ENCODE measurements at regions not wholly inside any gene's neighbourhood (a gene's known extent, or its start where the extent isn't known, plus 50 kb on each side); places are given as distances from the start of the nearest gene placed in this dataset.

DNA sequence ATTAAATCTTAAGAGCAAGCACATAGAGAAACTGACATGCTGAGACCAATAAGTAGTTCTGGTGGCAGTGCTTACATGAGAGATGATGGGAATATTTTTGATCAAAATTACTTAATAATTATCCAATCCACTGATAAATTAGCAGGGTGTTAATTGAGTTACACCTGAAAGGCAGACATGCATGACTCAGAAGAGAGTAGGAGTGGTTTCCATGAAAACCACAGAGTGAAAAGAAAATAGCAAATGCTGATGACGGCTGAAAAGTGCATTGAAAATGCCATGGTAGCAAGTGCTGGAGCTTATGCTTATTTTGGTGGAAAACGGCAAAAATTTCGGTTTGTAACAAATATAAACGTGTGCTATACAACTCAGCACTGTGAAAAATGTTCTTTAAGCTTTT, 267.8 kb upstream of the LRRN1 start:
- H3K36me3 ChIP-seq (replicated peaks; ENCODE audit: control insufficient read depth, insufficient read depth, low read length): no peaks in the 10 kb centered on the region
- H3K4me3 ChIP-seq (ENCODE audit: insufficient read depth, low read depth, low read length): no peak overlapping the region
- no peak for DNase-seq
- no peaks in the 10 kb centered on the region for H3K27me3 ChIP-seq (ENCODE audit: control insufficient read depth, insufficient read depth, low read length)

DNA sequence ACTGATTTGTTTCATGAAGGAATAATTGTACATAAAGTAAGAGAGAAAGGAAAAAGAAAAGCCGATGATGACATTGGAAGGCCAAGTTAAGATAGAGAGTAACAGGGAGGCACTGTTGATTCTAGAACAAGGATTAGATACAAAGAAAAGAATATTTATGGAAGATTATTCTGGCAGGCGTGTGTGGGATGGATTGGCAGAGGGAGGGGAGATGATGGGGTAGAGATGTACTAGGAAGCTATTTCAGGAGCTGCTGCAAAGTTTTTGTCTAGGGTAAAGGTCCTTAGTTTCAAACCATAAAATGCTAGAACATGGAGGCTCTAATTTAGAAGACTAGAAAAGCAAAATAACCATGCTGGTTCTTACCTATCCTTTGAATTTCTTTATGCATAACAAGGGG, 280.0 kb upstream of the LRRN1 start:
- Histone ChIP-seq H3K4me3 (ENCODE audit: insufficient read depth, low read depth, low read length) (no peak overlapping the region), H3K36me3 (replicated peaks; ENCODE audit: control insufficient read depth, insufficient read depth, low read length) (no peaks in the 10 kb centered on the region), H3K27me3 (ENCODE audit: control insufficient read depth, insufficient read depth, low read length) (no peaks in the 10 kb centered on the region)
- DNase-seq: no peak

DNA sequence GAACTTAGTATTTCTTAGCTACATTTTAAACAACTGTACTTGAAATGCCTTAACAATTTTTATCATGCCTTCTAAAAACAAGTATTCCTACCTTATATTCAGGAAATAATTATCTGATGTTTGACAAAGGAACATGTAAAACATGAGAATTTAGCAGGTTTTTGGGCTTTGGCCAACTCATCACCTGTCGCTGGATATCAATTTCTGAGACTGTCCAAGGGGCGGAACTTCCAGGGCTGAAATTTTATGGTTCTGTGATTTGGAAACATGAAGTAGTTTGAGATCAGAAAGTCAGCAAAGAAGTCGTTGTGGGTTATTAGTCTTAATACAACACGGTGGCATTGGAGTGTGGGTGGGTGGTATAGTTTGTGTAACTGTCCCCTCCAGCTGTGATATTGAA, 282.2 kb upstream of the LRRN1 start:
- H3K27me3 ChIP-seq (ENCODE audit: control insufficient read depth, insufficient read depth, low read length): no peaks in the 10 kb centered on the region
- DNase-seq: no peak
- no peaks in the 10 kb centered on the region for H3K36me3 ChIP-seq (replicated peaks; ENCODE audit: control insufficient read depth, insufficient read depth, low read length)
- H3K4me3 ChIP-seq (ENCODE audit: insufficient read depth, low read depth, low read length): no peak overlapping the region

GRCh38 chr3:3516384-3516783, 282.8 kb upstream of the LRRN1 start:
- no peaks in the 10 kb centered on the region for H3K36me3 ChIP-seq (replicated peaks; ENCODE audit: control insufficient read depth, insufficient read depth, low read length)
- no peak for DNase-seq
- H3K4me3 ChIP-seq (ENCODE audit: insufficient read depth, low read depth, low read length): no peak overlapping the region

DNA sequence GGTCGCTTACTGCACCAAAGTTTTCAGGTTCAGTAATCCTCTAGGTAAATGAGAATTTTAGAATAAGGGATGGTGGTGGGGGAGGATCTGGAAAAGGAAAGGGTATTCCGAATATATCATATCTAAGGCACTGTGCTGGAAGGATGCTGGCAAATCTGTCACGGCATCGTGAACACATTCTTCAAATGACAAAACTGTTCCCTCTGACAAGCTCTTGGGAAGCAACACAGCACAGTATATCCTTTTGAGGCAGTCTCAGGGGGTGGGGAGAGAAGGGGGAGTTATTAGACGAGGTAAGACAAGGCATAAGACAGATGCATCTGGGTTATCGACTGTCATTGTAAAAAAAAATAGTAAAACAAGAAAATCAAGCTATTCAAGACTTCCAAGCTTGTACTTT, 289.6 kb upstream of the LRRN1 start:
- Histone ChIP-seq H3K36me3 (replicated peaks; ENCODE audit: control insufficient read depth, insufficient read depth, low read length) (no peaks in the 10 kb centered on the region), H3K27me3 (ENCODE audit: control insufficient read depth, insufficient read depth, low read length) (no peaks in the 10 kb centered on the region), H3K4me3 (ENCODE audit: insufficient read depth, low read depth, low read length) (no peak overlapping the region)
- DNase-seq: no peak

More at GRCh38 chr3:3516384-3516783, 282.8 kb upstream of the LRRN1 start:
- H3K27me3 ChIP-seq (ENCODE audit: control insufficient read depth, insufficient read depth, low read length): no peaks in the 10 kb centered on the region

GRCh38 chr3:3504686-3505085, 294.5 kb upstream of the LRRN1 start:
- Histone ChIP-seq H3K27me3 (ENCODE audit: control insufficient read depth, insufficient read depth, low read length) (no peaks in the 10 kb centered on the region), H3K4me3 (ENCODE audit: insufficient read depth, low read depth, low read length) (no peak overlapping the region), H3K36me3 (replicated peaks; ENCODE audit: control insufficient read depth, insufficient read depth, low read length) (no peaks in the 10 kb centered on the region)
- no peak for DNase-seq

- DNase-seq: no peak
- H3K27me3 ChIP-seq (ENCODE audit: control insufficient read depth, insufficient read depth, low read length): no peaks in the 10 kb centered on the region
- no peaks in the 10 kb centered on the region for H3K36me3 ChIP-seq (replicated peaks; ENCODE audit: control insufficient read depth, insufficient read depth, low read length)
- no peak overlapping the region for H3K4me3 ChIP-seq (ENCODE audit: insufficient read depth, low read depth, low read length)
Observed at GRCh38 chr3:3503411-3503810, 295.8 kb upstream of the LRRN1 start.

GRCh38 chr3:3499987-3500386, 299.2 kb upstream of the LRRN1 start:
- Histone ChIP-seq H3K36me3 (replicated peaks; ENCODE audit: control insufficient read depth, insufficient read depth, low read length) (no peaks in the 10 kb centered on the region), H3K27me3 (ENCODE audit: control insufficient read depth, insufficient read depth, low read length) (no peaks in the 10 kb centered on the region), H3K4me3 (ENCODE audit: insufficient read depth, low read depth, low read length) (no peak overlapping the region)
- DNase-seq: no peak

GRCh38 chr3:3499012-3499562, 300.1 kb upstream of the LRRN1 start:
- H3K27me3 ChIP-seq (ENCODE audit: control insufficient read depth, insufficient read depth, low read length): no peaks in the 10 kb centered on the region
- no peaks in the 10 kb centered on the region for H3K36me3 ChIP-seq (replicated peaks; ENCODE audit: control insufficient read depth, insufficient read depth, low read length)
- no peak overlapping the region for H3K4me3 ChIP-seq (ENCODE audit: insufficient read depth, low read depth, low read length)
- no peak for DNase-seq

- Histone ChIP-seq H3K36me3 (replicated peaks; ENCODE audit: control insufficient read depth, insufficient read depth, low read length) (no peaks in the 10 kb centered on the region), H3K4me3 (ENCODE audit: insufficient read depth, low read depth, low read length) (no peak overlapping the region), H3K27me3 (ENCODE audit: control insufficient read depth, insufficient read depth, low read length) (no peaks in the 10 kb centered on the region)
- no peak for DNase-seq
Observed at GRCh38 chr3:3495611-3496010, 303.6 kb upstream of the LRRN1 start.

DNA sequence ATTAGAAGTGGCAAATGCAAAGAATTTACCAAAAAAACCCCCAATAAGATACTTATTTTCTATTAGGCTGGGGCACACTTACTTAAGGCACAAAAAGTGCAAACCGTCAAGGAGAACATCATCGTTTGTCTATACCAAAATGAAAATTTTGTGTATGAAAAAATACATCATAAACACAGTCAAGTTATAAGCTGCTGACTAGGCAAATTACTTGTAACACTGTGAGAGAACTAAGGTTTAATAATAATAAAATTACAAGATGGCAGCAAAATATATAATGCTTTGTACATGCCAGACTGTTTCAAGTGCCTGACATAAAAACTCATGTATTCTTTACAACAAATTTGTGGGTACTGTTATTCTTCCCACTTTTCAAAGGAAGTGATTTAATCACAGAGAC, 297.2 kb upstream of the CRBN start:
- no peak for DNase-seq
- no peaks in the 10 kb centered on the region for H3K27me3 ChIP-seq (ENCODE audit: control insufficient read depth, insufficient read depth, low read length)
- H3K4me3 ChIP-seq (ENCODE audit: insufficient read depth, low read depth, low read length): no peak overlapping the region
- no peaks in the 10 kb centered on the region for H3K36me3 ChIP-seq (replicated peaks; ENCODE audit: control insufficient read depth, insufficient read depth, low read length)

GRCh38 chr3:3468596-3468995, 289.1 kb upstream of the CRBN start:
- DNase-seq: no peak
- Histone ChIP-seq H3K27me3 (ENCODE audit: control insufficient read depth, insufficient read depth, low read length) (no peaks in the 10 kb centered on the region), H3K36me3 (replicated peaks; ENCODE audit: control insufficient read depth, insufficient read depth, low read length) (no peaks in the 10 kb centered on the region), H3K4me3 (ENCODE audit: insufficient read depth, low read depth, low read length) (no peak overlapping the region)

- DNase-seq: no peak
- no peaks in the 10 kb centered on the region for H3K27me3 ChIP-seq (ENCODE audit: control insufficient read depth, insufficient read depth, low read length)
- no peak overlapping the region for H3K4me3 ChIP-seq (ENCODE audit: insufficient read depth, low read depth, low read length)
- no peaks in the 10 kb centered on the region for H3K36me3 ChIP-seq (replicated peaks; ENCODE audit: control insufficient read depth, insufficient read depth, low read length)
Observed at GRCh38 chr3:3464131-3464530, 284.6 kb upstream of the CRBN start.

- Histone ChIP-seq H3K36me3 (replicated peaks; ENCODE audit: control insufficient read depth, insufficient read depth, low read length) (no peaks in the 10 kb centered on the region), H3K27me3 (ENCODE audit: control insufficient read depth, insufficient read depth, low read length) (no peaks in the 10 kb centered on the region), H3K4me3 (ENCODE audit: insufficient read depth, low read depth, low read length) (no peak overlapping the region)
- no peak for DNase-seq
Observed at GRCh38 chr3:3461317-3461716, 281.8 kb upstream of the CRBN start.

- DNase-seq: no peak
- H3K36me3 ChIP-seq (replicated peaks; ENCODE audit: control insufficient read depth, insufficient read depth, low read length): no peaks in the 10 kb centered on the region
- H3K4me3 ChIP-seq (ENCODE audit: insufficient read depth, low read depth, low read length): no peak overlapping the region
- no peaks in the 10 kb centered on the region for H3K27me3 ChIP-seq (ENCODE audit: control insufficient read depth, insufficient read depth, low read length)
Observed at GRCh38 chr3:3448468-3448867, 269.0 kb upstream of the CRBN start.

GRCh38 chr3:3447641-3448040, 268.1 kb upstream of the CRBN start:
- no peaks in the 10 kb centered on the region for H3K27me3 ChIP-seq (ENCODE audit: control insufficient read depth, insufficient read depth, low read length)
- H3K36me3 ChIP-seq (replicated peaks; ENCODE audit: control insufficient read depth, insufficient read depth, low read length): no peaks in the 10 kb centered on the region
- DNase-seq: no peak
- H3K4me3 ChIP-seq (ENCODE audit: insufficient read depth, low read depth, low read length): no peak overlapping the region
